GM18861 (cell line): ENCODE measurements at regions not wholly inside any gene's neighbourhood (a gene's known extent, or its start where the extent isn't known, plus 50 kb on each side); places are given as distances from the start of the nearest gene placed in this dataset.

Source experiments
- ATAC-seq: cut with Tn5 transposase; IDR thresholded peaks from one replicate; pipeline ENCODE4 v1.9.1; 2021; ENCODE audit not compliant: unreplicated experiment

DNA sequence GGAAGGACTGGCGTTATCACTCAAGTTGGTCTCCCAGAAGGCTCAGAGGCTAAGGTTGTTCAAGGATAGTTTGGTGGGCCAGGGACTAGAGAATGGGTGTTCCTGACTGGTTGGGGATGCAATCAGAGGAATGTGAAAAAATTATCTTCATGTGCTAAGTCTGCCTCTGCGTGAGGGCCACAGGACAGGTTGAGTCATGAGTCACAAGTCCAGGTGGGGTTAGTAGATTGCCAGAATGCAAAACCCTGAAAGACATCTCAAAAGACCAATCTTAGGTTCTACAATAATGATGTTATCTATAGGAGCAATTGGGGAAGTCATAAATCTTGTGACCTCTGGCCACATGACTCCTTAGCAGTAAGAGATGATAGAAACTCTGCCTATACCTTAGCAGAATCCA is 220.1 kb upstream of the EEA1 start:
- no peak for ATAC-seq

DNA sequence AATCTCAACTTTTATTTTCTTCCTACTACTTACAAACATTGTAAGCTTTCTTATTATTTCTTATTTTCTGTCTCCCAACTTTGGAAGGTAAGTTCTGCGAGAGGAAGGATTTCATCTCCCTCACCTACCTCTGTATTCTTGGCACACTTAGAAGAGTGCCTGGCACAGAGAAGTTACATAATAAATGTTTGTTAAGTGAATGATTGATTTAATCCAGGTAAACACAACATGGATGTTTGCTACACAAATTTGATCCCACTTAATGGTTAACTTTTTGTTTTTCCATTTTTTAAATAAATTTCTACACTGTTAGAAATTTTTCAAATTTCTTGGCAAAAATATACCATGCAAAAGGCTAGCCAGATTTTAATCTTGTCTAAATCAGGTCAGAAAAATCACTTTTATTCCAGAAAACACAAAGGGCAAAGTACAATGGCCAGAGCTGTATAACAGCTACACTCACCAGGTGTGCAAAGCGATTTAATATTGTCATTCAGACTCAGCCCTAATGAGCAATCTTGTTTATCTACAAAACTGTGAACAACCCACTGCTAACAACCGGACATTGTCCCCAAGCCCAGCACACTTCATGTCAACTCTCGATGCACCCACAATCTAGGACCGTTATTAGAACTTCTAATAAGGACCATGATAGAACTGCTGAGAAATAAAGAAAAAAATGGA is 222.1 kb upstream of the EEA1 start:
- ATAC-seq, result no peak

DNA sequence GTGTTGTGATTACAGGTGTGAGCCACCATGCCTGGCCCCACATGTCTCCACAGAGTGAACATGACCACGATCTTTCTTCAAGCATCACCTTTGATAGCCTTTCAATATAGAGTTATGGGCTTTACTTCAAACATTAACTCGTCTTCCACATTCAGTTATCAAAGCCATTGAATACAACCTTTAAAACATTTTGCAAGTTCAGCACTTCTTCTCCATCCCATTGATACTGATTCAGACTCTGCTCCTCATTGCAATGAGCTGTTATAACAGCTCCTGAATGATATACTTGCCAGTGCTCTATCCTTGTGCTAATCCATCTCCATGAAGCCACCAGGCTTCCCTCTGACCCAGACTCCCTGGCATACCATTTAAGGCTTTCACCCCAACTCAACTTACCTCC is 223.5 kb upstream of the EEA1 start:
- ATAC-seq, result no peak

DNA sequence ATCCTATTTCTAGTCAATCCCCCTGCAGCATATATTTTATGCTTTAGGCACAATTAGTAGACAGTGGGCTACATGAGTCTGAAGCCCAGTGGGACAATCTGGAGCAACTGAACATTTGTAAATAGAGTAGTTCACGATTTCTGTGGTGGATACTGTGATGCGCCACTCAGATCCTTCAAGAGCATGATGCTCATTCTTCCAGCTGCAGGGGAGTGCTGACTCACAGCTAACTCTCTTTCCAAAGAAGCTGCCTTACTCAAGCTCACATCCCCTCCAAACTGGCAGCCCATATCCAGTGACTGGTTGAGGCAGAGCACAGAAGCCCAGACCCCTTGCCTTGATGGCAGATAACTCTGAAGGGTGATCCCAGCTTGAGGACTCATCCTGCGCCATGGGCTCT is 224.2 kb upstream of the EEA1 start:
- no peak for ATAC-seq

DNA sequence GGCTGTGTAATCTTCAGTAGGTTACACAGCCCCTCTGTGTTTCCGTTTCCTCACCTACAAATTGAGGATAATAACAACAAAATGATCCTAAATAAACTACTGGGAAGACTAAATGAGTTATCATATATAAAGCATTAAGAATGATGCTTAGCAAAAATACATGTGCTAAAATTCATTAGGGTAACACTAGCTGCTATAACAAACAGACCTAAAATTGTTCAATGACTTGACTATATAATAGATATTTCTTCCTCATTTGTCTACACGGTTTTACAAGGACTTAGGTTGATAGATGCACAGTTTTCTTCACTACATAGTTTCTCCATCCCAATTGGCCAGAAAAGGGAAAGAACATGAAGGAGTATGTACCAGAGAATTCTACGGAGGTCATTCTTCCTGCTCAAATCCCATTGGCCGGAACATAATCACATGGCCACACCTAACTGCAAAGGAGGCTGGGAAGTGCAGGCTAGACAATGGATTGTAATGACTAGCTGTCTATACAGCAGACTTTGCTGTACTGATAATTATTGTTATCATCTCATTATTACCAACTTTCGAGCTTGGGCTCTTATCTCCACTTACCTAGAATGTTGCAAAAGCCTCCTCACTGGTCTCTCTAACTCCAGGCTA is 223.5 kb upstream of the NUDT4 start:
- no peak for ATAC-seq

DNA sequence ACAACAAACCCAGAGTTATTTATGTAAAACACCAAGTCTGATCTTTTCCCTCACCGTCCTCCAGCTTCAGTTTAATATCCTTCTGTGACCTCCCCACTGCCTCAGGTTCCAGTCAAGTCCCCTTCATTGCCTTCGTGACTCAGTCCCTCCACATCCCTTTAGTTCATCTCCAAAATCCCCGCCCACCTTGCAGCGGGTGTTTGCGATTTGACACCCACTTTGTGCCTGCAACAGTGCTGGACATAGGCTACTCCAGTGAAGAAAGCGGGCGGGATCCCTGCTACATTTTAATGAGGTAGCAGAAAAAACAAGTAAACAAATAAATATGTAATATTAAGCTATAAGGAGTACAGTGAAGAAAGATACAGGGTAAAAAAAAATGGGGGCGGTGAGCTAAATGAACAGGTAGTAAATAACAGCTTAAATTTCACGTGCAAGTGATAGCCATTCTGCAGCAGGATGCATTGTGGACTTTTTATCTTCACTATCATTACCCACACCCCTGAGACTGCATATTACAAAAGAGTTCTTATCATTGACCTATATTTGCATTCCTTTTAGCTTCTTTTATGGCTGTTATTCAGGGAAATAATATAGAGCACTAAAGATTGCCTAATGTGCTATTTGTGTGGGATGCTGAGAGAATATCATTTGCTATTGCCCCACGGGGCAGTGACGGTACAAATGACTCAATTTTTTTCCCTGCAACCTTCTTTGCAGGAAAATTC is 222.8 kb upstream of the NUDT4 start:
- ATAC-seq, result no peak

DNA sequence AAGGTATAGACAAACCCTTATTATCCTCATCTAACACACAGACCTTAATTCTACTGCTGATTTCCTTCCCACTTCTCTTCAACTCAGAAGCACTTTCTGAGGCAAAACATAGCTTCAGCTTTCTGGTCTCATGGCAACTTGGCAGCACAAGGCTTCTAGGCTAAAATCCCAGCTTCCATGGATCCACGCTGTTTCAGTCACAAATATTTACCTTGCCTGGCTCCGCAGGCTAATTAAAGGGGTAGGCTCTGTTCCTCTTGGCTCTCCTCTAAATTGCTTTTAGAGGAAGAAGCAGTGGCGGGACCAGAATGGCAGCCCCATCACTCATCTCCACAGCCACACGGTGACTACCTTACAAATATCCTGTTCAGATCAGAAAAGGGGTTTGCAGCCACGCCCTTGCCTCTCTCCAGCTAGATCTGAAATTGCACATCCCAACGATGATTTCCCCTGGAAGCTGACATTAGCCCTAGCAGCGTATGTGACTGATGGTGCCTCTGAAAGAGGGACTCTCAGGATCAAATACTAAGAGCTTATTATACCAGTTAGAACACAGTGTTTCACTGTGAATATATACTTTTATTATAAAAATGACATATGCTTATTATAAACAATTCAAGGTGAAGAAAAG is 221.5 kb upstream of the NUDT4 start:
- ATAC-seq, result no peak

DNA sequence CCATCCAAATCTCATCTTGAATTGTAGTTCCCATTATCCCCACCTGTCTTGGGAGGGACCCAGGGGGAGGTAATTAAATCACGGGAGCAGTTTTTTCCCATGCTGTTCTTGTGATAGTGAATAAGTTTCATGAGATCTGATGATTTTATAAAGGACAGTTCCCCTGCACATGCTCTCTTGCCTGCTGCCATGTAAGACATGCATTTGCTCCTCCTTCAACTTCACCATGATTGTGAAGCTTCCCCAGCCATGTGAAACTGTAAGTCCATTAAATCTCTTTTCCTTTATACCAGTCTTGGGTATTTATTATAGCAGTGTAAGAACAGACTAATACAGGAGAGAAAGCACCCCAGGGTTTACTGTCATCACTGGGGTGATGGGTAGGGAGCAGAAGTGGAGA is 220.4 kb upstream of the NUDT4 start:
- ATAC-seq, result no peak

DNA sequence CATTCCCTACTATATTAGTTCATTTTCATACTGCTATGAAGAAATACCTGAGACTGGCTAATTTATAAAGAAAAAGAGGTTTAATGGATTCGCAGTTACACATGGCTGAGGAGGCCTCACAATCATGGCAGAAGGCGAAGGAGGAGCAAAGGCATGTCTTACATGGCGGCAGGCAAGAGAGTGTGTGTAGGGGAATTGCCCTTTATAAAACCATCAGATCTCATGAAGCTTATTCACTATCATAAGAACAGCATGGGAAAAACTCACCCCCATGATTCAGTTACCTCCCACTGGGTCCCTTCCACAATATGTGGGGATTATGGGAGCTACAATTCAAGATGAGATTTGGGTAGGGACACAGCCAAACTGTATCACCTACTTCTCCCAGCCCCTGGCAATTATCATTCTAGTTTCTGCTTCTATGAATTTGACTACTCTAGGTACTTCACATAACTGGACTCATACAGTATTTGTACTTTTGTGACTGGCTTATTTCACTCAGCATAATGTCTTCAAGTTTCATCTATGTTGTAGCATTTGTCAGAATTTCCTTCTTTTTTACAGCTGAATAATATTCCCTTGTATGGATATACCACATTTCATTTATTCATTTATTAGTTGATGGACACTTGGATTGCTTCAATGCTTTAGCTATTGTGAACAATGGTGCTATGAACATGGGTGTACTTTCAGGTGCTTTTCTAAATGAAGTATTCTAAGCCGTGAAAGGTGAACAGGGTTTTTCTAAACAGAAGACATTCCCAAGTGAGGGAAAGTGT is 219.5 kb upstream of the NUDT4 start:
- no peak for ATAC-seq

DNA sequence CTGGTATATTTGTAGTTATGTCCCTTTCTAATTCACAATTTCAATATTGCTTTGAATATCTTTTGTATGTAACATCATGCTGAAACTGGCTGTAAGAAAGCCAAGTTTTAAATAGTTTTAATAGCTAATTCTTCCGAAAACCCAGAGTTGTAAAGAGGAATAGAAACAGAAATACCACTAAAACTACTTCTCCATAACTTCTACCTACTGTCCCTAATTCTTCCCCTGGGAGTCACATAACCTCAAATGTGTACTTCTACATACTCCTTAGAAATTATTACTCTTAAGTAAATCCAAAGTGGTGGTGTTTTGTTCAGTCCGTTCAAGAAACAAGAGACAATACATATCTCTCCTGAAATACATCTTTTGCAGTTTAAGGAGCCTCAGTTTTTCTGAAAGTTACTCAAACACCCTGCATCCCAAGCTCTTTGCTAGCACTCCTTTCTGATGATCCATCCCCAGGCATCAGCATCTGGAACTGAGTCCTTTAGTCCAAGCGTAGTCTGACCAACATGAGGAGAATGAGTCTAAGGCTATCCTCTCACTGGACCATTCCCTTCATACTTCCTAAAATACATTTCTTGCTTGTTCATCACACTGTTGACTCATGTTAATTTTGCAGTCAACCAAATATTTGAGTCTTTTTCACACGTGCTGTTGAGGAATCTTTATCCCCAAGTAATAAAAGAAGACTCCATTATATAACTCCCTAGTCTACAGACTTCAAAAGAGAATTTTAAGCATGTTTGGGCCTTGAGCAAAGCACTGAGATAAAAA is 214.3 kb upstream of the NUDT4 start:
- no peak for ATAC-seq

DNA sequence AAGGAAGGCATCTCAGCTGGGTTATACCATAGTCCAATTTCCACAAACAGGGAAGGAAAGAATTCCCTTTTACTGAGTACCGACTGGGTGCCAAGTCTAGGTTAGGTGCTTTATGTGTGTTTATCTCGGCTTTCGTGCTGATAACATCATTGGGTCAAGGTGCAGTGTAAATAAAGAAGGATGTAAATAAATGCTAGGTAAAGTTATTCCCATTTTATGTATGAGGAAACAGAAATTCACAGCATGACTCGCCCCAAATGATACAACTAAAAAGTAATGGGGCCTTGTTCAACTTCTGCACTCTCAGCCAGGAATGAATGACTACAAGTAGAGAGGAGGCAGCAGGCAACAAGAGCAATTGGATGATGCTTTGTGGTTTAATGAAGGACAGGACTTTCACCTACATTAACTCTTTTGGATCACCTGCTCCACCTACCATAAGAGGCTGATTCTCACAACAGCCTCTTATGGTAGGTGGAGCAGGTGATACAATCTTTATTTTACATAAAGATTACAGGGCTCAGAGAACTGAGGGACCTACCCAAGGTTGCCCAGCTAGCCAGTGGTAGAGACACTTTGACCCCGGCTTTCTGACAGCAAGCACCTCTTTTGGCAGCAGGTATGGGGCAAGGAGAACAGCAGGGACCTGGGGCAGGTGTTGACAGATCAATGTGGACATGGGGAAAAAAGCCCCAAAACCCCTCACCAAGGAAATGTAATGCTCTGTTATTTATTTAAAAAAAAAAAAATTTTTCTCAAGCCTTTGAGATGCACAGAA is 213.4 kb upstream of the NUDT4 start:
- no peak for ATAC-seq

DNA sequence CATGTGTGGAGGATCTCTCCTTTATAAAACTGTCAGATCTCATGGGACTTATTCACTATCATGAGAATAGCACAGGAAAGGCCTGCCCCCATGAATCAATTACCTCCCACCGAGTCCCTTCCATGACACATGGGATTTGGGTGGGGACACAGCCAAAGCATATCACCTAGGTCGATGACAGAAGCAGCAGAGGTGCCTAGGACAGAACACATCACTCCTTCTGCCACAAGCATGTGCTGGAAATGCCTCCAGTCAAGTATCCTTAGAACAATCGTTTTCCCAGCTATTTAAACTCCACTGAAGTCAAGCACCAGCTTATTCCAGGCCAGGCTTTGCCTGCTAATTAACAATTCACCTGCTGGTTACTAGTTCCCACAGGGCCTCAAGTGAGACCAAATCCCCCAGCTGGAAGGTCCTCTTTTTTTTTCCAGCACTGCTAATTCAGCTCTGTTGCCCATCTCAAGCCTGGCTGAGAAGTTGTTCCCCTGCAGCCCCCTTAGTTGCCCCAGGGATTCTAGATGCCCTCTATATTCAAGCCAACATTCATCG is 212.3 kb upstream of the NUDT4 start:
- no peak for ATAC-seq

DNA sequence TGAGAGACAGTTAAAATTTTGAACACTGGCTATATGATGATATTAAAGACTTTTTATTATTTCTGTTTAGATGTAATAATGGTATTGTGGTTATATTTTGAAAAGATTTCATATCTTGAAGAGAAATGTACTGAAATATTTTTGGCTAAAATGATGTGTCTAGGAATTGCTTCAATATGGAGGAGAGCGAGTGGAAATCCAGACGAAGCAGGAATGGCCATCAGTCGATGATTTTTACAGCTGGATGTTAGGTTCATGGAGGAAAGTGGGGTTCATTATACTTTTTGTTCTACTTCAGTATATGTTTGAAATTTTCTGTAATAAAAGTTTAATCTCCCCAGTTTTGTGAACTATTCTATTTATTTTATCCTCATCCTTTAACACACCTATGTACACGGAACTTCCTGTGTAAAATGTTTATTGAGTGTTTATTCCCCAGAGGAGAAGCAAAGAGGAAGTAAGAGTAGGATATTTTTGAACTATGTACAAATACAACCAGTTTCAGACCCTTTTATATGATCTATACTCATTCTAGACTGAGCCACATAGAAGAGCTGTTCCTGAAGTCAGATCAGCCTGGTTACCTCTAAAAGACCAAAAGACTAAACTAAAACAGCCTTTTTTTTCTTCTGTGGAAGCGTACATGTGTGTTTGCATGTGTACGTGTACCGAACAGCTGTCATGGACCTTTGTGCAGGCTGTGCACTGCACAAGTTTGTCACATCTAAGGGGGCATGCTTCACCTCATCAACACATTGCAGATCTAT is 211.0 kb upstream of the NUDT4 start:
- ATAC-seq, result peak; percentile 79

DNA sequence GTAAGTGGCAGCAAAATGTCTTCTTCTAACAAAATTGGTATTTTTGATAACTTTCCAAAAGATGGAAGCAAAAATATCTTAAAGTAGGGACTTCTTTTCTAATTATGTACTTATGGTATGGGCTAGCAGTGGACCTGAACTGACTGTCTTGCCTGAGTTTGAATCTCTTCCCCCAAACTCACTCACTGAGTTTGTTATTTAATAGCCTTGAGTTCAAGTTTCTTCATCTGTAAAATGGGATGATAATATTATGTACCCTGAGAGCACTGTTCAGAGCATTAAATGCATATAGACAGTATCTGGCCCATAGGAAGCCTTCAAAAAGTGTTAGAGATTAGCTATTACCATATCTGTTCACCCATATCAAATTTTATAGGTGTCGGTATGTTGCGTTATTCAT is 210.4 kb upstream of the NUDT4 start:
- no peak for ATAC-seq

DNA sequence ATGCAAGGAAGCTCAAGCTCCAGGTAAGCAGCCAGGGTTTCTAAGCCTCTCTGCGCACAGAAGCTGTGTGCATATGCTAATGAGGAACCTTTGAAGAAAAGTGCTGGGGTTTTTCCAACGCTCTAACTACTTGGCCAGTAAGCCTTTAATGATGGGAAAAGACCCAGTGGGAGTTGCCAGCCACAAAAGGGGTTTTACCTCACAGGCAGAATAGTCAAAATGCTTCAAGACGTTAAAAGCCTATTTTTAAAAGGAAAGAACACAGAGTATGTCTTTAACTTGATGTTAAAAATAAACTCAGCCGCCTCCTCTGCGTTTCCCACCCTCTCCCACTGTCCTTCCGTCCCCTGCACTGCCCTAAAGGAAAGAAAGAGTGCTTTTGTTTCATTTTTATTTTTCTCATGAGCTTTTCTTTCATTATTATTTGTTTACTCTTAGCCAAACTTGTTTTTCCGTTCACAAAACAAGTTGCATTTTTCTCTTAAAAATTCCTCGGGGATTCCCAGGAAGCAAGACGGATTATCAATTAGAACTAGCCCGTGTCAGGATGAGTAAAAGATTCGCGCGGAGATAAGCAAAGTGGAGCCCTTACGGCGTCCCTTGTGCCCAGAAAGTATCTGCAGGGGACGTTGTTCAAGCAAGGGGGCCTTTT is 209.8 kb upstream of the NUDT4 start:
- peak; percentile 45 for ATAC-seq

DNA sequence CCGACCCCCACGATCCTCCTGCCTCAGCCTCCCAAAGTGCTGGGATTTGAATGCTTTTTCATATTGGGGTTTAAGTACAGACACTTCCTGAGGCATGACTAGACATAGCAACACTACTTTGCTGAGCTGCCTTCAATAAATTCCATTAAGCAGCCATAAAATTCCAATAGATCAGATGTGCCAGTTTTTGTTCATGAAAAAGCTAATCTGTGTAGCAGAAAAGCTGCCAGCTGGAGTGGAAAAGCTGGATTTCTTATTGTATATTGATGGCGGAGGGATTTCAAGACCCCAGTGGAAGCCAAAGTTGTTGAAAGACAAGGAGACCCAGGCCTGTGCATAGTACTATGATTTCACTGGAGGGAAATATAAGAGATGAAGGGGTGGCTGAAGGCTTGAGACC is 209.0 kb upstream of the NUDT4 start:
- ATAC-seq, result no peak

DNA sequence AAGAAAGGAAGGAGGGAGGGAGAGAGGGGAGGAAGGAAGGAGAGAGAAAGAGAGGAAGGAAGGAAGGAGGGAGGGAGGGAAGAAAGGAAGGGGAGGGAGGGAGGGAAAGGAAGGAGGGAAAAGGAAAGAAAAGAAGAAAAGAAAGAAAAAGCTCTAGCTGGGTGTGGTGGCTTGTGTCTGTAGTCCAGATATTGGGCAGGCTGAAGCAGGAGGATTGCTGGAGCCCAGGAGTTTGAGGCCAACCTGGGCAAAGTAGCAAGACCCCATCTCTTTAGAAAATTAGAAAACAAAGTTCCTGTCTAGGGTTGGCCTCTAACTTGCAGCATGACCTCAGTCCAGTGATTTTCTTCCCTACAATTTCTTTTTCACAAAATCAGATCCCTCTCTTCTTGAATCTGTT is 208.2 kb upstream of the NUDT4 start:
- no peak for ATAC-seq

DNA sequence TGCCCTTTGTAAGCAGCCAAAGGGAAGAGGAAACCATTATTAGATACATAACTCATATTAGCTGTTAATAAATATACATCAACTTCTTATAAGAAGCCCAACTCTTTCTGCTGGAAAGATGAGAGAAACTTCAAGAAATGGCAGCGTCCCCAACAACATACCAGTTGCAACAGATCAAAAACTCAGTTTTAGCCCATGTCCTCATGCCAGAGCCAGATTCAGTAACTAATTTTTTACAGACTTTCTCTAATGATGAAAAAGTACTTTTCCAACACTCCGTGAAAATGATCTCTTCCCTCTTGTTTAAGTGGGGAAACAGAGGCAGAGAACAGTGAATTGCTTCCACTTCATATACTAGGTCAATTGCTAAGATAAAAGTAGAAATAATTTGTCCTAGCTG is 206.8 kb upstream of the NUDT4 start:
- no peak for ATAC-seq
